HG03175 (cell line): ENCODE measurements at regions not wholly inside any gene's neighbourhood (a gene's known extent, or its start where the extent isn't known, plus 50 kb on each side); places are given as distances from the start of the nearest gene placed in this dataset.

Experiments
- ATAC-seq: cut with Tn5 transposase; IDR thresholded peaks from one replicate; pipeline ENCODE4 v1.9.1; 2021; ENCODE audit warnings: mild to moderate bottlenecking, moderate library complexity; ENCODE audit not compliant: unreplicated experiment

DNA sequence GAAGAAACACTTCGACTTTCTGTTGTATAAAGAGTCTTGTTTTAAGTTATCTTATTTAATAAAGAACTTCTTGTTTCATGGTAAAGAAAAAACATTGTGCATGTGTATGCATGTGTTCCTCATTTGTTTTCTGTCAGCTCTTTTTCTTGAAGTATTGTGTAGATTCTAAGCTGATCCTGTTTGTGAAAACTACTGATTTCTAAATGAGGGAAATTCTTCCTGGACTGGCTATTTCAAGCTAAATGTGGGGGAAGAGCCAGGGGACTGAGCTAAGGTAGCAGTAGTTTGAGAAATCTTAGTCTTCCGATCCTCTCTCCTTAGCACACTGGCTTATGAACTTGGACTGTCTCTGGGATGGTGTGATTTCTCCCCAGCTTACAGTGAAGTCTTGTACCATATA, 56.4 kb upstream of the RBMS1 start:
- no peak for ATAC-seq

GRCh38 chr2:160551259-160551658, 57.7 kb upstream of the RBMS1 start:
- no peak for ATAC-seq

DNA sequence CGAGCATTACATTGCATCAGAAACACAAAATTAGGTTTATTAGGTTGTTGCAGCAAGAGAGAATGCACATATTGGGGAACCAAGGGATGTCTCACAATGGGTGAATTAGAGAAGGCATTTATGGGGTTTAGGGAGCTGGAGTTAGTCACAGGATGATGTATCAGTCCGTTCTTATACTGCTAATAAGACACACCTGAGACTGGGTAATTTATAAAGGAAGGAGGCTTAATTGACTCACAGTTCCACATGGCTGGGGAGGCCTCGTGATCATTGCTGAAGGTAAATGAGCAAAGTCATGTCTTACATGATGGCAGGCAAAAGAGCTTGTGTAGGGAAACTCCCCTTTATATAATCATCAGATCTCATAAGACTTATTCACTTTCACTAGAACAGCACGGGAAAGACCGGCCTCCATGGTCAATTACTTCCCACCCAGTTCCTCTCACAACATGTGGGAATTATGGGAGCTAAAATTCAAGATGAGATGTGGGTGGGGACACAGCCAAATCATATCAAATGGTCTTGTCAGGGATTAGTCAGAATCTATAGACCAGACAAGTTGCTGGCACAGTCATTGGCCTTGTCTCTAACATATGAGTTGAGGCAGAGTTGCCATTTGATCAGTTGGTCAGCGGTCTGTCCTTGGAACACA, 61.9 kb upstream of the RBMS1 start:
- no peak for ATAC-seq

- no peak for ATAC-seq
Measured at GRCh38 chr2:160557903-160558302, 64.3 kb upstream of the RBMS1 start.

GRCh38 chr2:160558531-160558930, 64.9 kb upstream of the RBMS1 start:
- ATAC-seq, result no peak

GRCh38 chr2:160561551-160562295, 68.1 kb upstream of the RBMS1 start:
- ATAC-seq, result no peak

GRCh38 chr2:160562730-160563129, 69.1 kb upstream of the RBMS1 start:
- no peak for ATAC-seq

DNA sequence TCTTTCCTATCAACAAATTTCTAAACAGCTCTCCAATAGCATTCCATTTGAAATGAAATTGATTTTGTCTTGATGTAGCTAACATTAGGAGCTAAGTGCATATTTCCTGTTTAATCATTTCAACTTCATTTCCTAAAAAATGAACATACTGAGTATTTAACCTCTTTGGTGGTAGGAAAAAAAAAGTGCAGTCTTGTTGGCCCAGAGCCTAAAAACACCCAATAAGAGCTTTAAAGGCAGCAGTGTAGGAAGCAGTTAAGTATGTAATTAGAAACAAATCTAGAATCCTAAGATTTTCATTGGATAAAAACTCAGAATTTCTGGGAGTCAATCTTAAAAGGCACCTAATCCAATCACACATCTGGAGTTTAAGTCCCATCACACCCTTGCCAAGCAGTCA, 71.0 kb upstream of the RBMS1 start:
- no peak for ATAC-seq

DNA sequence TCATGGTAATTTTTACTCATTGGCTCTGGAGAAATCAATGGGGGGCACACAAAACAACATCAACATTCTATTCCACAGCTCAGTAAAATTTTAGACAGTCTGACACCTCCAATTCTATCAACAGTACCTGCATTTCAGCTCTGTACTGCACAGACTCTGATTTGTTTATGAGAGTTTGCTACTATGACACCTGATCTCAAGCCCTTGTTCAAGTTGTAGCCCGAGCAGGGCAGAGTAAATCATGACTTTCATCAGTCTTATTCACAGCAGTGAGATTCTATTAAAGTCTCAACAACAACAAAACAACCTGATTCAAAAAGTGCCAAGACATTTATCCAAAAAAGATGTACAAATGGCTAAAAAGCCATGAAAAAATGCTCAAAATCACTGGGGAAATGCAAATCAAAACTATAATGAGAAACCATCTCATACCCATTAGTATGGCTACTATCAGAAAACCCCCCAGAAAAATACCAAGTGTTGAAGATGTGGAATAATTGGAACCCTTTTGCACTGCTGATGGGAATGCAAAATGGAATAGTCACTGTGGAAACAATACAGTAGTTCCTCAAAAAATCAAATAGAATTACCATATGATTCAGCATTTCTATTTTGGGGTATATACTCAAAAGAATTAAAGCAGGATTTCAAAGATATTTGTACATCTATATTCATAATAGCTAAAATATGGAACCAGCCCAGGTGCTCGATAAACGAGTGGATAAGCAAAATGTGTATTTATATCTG, 71.7 kb upstream of the RBMS1 start:
- ATAC-seq, result no peak

GRCh38 chr2:160566717-160567116, 73.1 kb upstream of the RBMS1 start:
- ATAC-seq, result no peak

DNA sequence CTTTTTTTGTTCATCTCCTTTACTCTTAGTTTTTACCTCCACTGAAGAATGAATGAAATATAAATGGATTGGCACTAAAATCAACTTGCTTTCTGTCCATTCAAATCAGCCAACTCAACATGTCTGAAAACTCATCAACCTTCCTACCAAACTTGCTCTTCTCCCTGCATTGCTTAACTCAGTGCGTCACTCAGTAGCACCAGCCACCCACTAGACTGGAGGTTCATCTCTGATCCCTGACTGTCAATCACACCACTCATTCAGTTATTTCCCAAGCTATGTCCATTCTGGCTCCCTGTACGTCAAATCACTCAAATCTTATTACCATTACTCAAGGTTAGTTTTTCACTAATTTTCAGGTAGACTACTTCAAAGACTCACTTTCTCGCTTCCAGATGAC, 75.2 kb upstream of the RBMS1 start:
- ATAC-seq, result no peak

- no peak for ATAC-seq
Measured at GRCh38 chr2:160570376-160570775, 76.8 kb upstream of the RBMS1 start.

DNA sequence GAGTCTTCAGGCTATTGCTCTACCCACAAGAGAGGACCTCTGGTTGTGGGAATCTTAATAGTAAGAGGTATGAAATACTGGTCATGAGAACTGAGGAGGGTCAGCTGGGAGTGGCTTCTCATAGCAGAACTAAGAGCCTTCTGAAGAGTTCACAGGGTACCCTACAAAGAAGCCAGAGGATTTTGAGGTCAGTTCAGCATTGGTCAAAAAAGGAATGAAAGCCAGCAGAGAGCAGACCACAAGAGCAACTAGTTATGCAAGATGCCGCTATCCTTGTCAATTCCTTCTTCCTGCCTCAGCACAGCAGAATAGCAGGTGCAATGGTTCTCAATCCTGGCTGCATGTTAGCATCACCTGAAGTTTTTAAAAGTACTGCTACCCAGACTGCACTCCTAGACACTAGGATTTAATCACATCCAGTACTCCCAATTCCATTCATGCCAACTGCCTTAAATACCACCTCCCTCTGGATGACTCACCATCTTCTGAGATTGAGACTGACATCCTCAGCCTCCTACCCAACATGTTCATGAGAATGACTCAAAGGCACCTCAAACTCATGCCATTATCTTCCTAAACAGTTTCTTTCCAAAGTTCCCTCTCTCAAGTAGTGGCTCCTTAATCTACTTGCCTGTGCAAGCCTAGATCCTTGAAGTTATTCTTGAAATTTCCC, 81.0 kb upstream of the RBMS1 start:
- ATAC-seq, result no peak

DNA sequence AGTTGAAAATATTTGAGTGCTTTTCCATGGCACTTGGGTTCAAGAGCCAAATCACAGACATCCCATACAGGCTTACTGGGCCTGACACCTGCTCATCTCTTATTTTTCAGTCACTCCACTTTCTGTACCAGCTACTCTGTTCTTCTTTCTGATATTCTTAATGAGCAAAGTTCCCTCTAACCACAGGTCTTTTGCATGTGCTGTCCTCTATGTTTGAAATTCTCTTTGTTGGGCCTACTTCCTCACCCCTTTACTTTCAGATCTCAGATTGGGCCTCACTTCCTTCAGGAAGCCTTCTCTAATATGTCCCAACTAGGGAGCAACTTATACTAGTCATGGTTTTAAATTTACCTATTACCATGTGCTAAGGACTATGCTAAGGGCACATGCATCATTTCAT, 81.8 kb upstream of the RBMS1 start:
- ATAC-seq, result peak; percentile 59

DNA sequence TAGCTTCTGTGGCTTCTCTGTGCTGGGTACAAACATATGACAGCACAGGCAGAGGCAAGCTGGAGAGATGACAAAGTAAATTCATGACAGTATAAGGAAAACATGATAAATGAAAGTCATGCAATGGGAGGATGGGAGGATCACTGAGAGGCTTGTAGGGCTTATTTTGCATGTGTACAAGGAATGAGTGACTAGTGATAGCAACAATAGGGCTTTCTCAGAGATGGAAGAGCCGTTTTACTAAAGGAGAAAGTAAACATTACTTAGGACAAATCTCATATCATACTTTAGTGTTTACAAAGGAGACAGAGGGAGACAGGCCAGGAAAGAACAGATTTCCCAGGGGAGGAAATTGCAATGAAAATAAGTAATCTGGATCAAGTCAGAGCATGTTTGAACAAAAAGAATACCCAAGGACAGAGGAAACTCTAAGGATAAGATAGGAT, 82.5 kb upstream of the RBMS1 start:
- ATAC-seq, result peak; percentile 8

- peak; percentile 34 for ATAC-seq
Measured at GRCh38 chr2:160577081-160577480, 83.5 kb upstream of the RBMS1 start.

DNA sequence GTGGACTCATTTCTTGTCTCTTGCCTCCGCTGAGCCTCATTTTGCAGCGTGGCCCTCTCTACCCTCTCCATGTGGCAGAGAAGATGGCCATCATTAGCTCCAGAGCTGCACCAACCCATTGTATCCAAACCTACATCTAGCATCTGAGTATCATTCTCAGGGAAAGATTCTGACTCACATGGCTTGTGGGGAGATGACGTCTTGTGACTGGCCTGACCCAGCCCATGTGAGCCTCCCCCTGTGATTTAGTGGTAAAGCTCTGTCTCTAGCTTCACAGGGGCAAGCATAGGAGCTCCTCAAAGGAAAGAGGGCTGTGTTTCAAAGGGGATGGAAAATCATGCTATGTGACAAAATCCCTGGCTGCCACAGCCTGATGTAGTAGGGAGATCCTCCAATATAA, 87.4 kb upstream of the RBMS1 start:
- no peak for ATAC-seq

- no peak for ATAC-seq
Measured at GRCh38 chr2:160581448-160581847, 87.8 kb upstream of the RBMS1 start.

- no peak for ATAC-seq
Measured at GRCh38 chr2:160582081-160582480, 88.5 kb upstream of the RBMS1 start.

- no peak for ATAC-seq
Measured at GRCh38 chr2:160582490-160583145, 89.0 kb upstream of the RBMS1 start.

DNA sequence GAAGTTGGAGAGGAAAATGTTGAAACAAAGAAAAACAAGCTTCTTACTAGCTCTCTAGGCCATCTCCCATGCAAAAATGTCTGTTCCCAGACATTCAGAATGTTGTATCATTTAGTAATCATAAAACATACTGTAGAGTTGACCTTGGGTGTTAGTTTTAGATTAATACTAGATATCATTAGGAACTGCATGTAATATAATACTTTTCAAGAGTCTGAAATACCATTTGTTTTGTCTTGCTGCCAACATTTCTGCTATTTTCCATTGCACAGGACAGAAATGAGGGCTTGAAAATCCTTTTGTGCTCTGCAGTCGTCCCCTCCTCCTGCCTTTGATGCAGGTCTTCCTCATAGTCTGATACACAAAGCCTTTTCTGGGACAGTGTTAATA, 89.5 kb upstream of the RBMS1 start:
- no peak for ATAC-seq
